VCaP (cell line): ENCODE measurements at regions not wholly inside any gene's neighbourhood (a gene's known extent, or its start where the extent isn't known, plus 50 kb on each side); places are given as distances from the start of the nearest gene placed in this dataset.
"Not testable (repeated sequence)": the region's sequence is repeated elsewhere in the genome, so short reads cannot be mapped to it uniquely, and the experiment has no call there.

Source experiments
- H3K27ac ChIP-seq: fragments of 450-650 bp; 2 replicates; pipeline ENCODE4 v1.5.1; 2017
- CTCF ChIP-seq: fragments of 450-650 bp; conservative IDR thresholded peaks from 2 replicates; pipeline ENCODE4 v1.5.1; 2017; ENCODE audit warnings: mild to moderate bottlenecking, moderate library complexity

GRCh38 chr20:47921408-47921807, 136.1 kb upstream of the SULF2 start:
- H3K27ac ChIP-seq: peak overlapping the region; percentile 41
- no peak for TF ChIP-seq CTCF

GRCh38 chr20:47917549-47918070, 132.3 kb upstream of the SULF2 start:
- H3K27ac ChIP-seq: no peak overlapping the region
- no peak for TF ChIP-seq CTCF

- TF ChIP-seq CTCF: no peak
- no peak overlapping the region for H3K27ac ChIP-seq
Observed at GRCh38 chr20:47915495-47915894, 130.2 kb upstream of the SULF2 start.

- no peak overlapping the region for H3K27ac ChIP-seq
- no peak for TF ChIP-seq CTCF
Observed at GRCh38 chr20:47914792-47915191, 129.5 kb upstream of the SULF2 start.

GRCh38 chr20:47912786-47913501, 127.7 kb upstream of the SULF2 start:
- not testable (repeated sequence) for H3K27ac ChIP-seq

GRCh38 chr20:47912165-47912564, 126.9 kb upstream of the SULF2 start:
- H3K27ac ChIP-seq: not testable (repeated sequence)

GRCh38 chr20:47909696-47910369, 124.6 kb upstream of the SULF2 start:
- H3K27ac ChIP-seq: not testable (repeated sequence)

GRCh38 chr20:47908361-47909035, 123.2 kb upstream of the SULF2 start:
- not testable (repeated sequence) for H3K27ac ChIP-seq

- not testable (repeated sequence) for H3K27ac ChIP-seq
Observed at GRCh38 chr20:47907951-47908350, 122.7 kb upstream of the SULF2 start.

- H3K27ac ChIP-seq: no peak overlapping the region
- TF ChIP-seq CTCF: no peak
Observed at GRCh38 chr20:47907031-47907675, 121.9 kb upstream of the SULF2 start.
